Trophoblast cell (in vitro differentiated cells and primary cell): ENCODE measurements at regions not wholly inside any gene's neighbourhood (a gene's known extent, or its start where the extent isn't known, plus 50 kb on each side); places are given as distances from the start of the nearest gene placed in this dataset.
A peak's percentile ranks its signal among the peaks of the same experiment; 100 is the strongest.

Experiments
- DNase-seq, 2 donors: peaks; one replicate each; pipeline ENCODE4 v3.0.0-alpha.2; 2016
- H2AFZ ChIP-seq: 2 replicates; pipeline ENCODE4 v1.6.1; 2013; ENCODE audit warnings: low read length, moderate library complexity, mild to moderate bottlenecking; ENCODE audit not compliant: insufficient read depth, poor library complexity
- H2AK5ac ChIP-seq: 2 replicates; pipeline ENCODE4 v1.6.1; 2013; ENCODE audit warnings: mild to moderate bottlenecking, low read length
- H2BK120ac ChIP-seq: 2 replicates; pipeline ENCODE4 v1.6.1; 2013; ENCODE audit warnings: low read length, mild to moderate bottlenecking, moderate library complexity; ENCODE audit not compliant: insufficient read depth, poor library complexity
- H2BK12ac ChIP-seq: 2 replicates; pipeline ENCODE4 v1.6.1; 2013; ENCODE audit warnings: mild to moderate bottlenecking, low read length, moderate library complexity
- H2BK5ac ChIP-seq: 2 replicates; pipeline ENCODE4 v1.6.1; 2013; ENCODE audit warnings: low read length, low read depth, moderate library complexity, mild to moderate bottlenecking; ENCODE audit not compliant: poor library complexity
- H3K14ac ChIP-seq: 2 replicates; pipeline ENCODE4 v1.6.1; 2013; ENCODE audit warnings: mild to moderate bottlenecking, low read length
- H3K18ac ChIP-seq: 2 replicates; pipeline ENCODE4 v1.6.1; 2013; ENCODE audit warnings: mild to moderate bottlenecking, low read length
- H3K23ac ChIP-seq: 2 replicates; pipeline ENCODE4 v1.6.1; 2013; ENCODE audit warnings: low read length
- H3K27ac ChIP-seq: 2 replicates; pipeline ENCODE4 v1.5.1; 2013; ENCODE audit warnings: low read depth, mild to moderate bottlenecking, inconsistent platforms, low read length, moderate library complexity
- H3K27me3 ChIP-seq: 2 replicates; pipeline ENCODE4 v1.6.1; 2013; ENCODE audit warnings: inconsistent platforms, mild to moderate bottlenecking, low read length, moderate library complexity; ENCODE audit not compliant: insufficient read depth
- H3K36me3 ChIP-seq, 2 experiments: 1 replicate in 1 of 2; 2 replicates in 1 of 2; pipeline ENCODE4 v1.6.1; 2013; ENCODE audit warnings: low read length in 2 of 2, mild to moderate bottlenecking in 2 of 2, moderate library complexity in 1 of 2; ENCODE audit not compliant: insufficient read depth in 2 of 2, control insufficient read depth in 1 of 2
- H3K4ac ChIP-seq: 2 replicates; pipeline ENCODE4 v1.6.1; 2013; ENCODE audit warnings: low read depth, mild to moderate bottlenecking, low read length, moderate library complexity
- H3K4me1 ChIP-seq, 2 experiments: 1 replicate in 1 of 2; 2 replicates in 1 of 2; pipeline ENCODE4 v1.6.1; 2013; ENCODE audit warnings: low read length in 2 of 2, mild to moderate bottlenecking in 2 of 2, moderate library complexity in 1 of 2; ENCODE audit not compliant: insufficient read depth in 2 of 2, control insufficient read depth in 1 of 2
- H3K4me2 ChIP-seq: 2 replicates; pipeline ENCODE4 v1.6.1; 2013; ENCODE audit warnings: inconsistent platforms, mild to moderate bottlenecking, low read length, moderate library complexity
- H3K4me3 ChIP-seq: 2 replicates; pipeline ENCODE4 v1.5.1; 2013; ENCODE audit warnings: mild to moderate bottlenecking, low read depth, low read length, inconsistent platforms
- H3K79me1 ChIP-seq: one replicate; pipeline ENCODE4 v1.6.1; 2013; ENCODE audit warnings: low read length
- H3K79me2 ChIP-seq: 2 replicates; pipeline ENCODE4 v1.6.1; 2013; ENCODE audit warnings: low read length, mild to moderate bottlenecking; ENCODE audit not compliant: control insufficient read depth, insufficient read depth, poor library complexity
- H3K9ac ChIP-seq: 2 replicates; pipeline ENCODE4 v1.6.1; 2013; ENCODE audit warnings: mild to moderate bottlenecking, low read length
- H3K9me3 ChIP-seq: 2 replicates; pipeline ENCODE4 v1.6.1; 2013; ENCODE audit warnings: low read depth, mild to moderate bottlenecking, control low read depth, inconsistent platforms, low read length; ENCODE audit not compliant: insufficient read depth
- H4K12ac ChIP-seq: 2 replicates; pipeline ENCODE4 v1.6.1; 2013; ENCODE audit warnings: low read depth, mild to moderate bottlenecking, low read length, moderate library complexity
- H4K8ac ChIP-seq: 2 replicates; pipeline ENCODE4 v1.6.1; 2013; ENCODE audit warnings: low read depth, mild to moderate bottlenecking, low read length, moderate library complexity
- H4K91ac ChIP-seq: one replicate; pipeline ENCODE4 v1.6.1; 2013; ENCODE audit warnings: low read depth, mild to moderate bottlenecking, low read length, moderate library complexity
- WGBS: extraction: QIAGEN DNeasy Blood & Tissue Kit; methylation state at CpG from one replicate; pipeline ENCODE4 v1.1.7; 2013; ENCODE audit warnings: missing lambda C conversion rate; ENCODE audit not compliant: insufficient read length, insufficient coverage; ENCODE audit errors: extremely low coverage; 5-methylcytosine and 5-hydroxymethylcytosine counted together

DNA sequence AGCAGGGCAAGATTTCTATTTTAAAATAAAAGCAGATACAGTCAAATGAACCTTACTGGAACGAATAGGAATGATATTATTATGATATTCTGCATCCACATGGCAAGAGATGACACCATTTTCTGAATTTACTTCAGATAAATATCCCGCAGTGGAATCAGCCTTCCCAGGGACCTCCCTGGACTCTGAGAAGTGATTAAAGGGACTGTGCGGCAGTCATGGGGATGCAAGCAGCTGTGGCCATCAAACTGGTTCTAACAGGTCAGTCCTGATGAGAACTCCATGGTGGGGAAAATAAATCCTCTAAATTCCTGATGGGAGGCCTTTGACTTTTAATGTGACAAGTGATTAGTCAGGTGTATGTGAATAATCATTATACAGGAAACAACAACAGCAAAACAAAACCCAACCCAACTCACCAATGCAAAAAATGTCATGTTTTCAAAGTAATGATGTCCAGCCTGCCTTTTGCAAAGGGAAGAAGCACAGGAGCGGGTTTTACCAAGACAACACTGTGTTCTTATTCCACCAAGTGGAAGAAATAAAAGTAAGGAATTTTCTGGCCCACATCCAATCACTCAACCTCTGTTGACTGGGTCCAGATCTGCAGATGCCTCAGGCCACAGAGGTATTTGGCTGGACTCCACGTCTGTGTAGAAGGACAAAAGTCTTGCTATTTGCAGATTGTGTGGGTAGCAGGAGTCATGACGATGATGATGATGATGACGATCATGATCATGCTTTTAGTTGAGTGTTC lies 61.9 kb upstream of the CITED2 start:
- no peak overlapping the region for H2AK5ac ChIP-seq
- no peak overlapping the region for H2BK12ac ChIP-seq
- no peak overlapping the region for H3K4me3 ChIP-seq
- no peak overlapping the region for H3K23ac ChIP-seq
- H3K79me2 ChIP-seq: no peaks in the 10 kb centered on the region
- H3K27me3 ChIP-seq: no peaks in the 10 kb centered on the region
- no peak overlapping the region for H3K9ac ChIP-seq
- no peak overlapping the region for H3K18ac ChIP-seq
- no peak overlapping the region for H4K12ac ChIP-seq
- no peak overlapping the region for H3K4ac ChIP-seq
- no peaks in the 10 kb centered on the region for H3K4me1 ChIP-seq
- no peak overlapping the region for H4K91ac ChIP-seq
- H2AFZ ChIP-seq: no peak overlapping the region
- WGBS: no CpG with 5 or more reads among the region's 7 CpGs
- no peaks in the 10 kb centered on the region for H3K36me3 ChIP-seq
- no peak overlapping the region for H3K4me2 ChIP-seq
- H3K79me1 ChIP-seq: no peaks in the 10 kb centered on the region
- no peak overlapping the region for H3K27ac ChIP-seq
- DNase-seq: peak; percentile 70 to 91
- no peak overlapping the region for H3K14ac ChIP-seq
- no peak overlapping the region for H2BK5ac ChIP-seq
- H4K8ac ChIP-seq: no peak overlapping the region
- no peaks in the 10 kb centered on the region for H3K9me3 ChIP-seq
- no peak overlapping the region for H2BK120ac ChIP-seq

DNA sequence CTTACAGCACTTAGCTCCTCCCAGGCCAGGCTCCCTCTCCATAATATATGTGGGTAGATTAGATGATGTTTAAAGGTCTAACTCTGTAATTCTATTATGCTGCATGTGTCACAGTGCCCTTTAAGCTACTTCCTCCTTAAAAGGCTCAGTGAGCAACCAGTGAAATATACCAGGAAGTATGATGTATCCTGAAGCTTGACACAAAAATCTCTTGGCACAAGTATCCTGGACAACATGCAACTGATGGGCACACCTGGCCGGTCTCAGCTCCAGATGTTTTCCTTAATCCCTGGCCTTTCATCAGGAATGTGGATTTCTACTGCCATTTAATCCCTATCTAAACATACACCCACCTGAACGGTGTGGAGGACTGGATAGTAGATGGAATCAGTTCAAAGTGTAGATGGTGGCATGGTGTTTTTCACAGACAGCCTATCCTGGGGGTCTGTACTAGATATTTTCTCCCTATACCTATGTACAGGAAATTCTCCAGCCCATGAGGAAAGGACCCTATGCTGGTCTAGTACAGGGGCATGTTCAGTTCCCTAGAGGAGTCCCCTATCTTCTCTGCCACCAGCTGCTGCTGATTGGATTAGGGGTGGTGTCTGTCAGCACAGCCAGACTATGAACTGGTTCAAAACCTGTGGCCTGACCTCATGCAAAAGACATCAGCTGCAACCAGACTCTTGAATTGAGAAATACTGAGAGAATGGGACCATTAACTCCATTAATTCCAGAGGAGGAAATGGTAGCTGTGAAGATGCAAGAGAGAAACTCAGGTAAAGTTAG lies 59.4 kb upstream of the CITED2 start:
- Histone ChIP-seq H3K27me3 (no peaks in the 10 kb centered on the region), H3K79me1 (no peaks in the 10 kb centered on the region), H3K36me3 (no peaks in the 10 kb centered on the region), H3K23ac (no peak overlapping the region), H3K9me3 (no peaks in the 10 kb centered on the region), H2BK5ac (no peak overlapping the region), H3K4me1 (no peaks in the 10 kb centered on the region), H3K4me2 (no peak overlapping the region), H4K91ac (no peak overlapping the region), H2BK120ac (no peak overlapping the region), H2AK5ac (no peak overlapping the region), H3K4ac (no peak overlapping the region), H2AFZ (no peak overlapping the region), H4K8ac (no peak overlapping the region), H3K27ac (no peak overlapping the region), H3K4me3 (no peak overlapping the region), H4K12ac (no peak overlapping the region), H3K14ac (no peak overlapping the region), H2BK12ac (no peak overlapping the region), H3K79me2 (no peaks in the 10 kb centered on the region), H3K18ac (no peak overlapping the region), H3K9ac (no peak overlapping the region)
- DNase-seq: peak in 1 of 2 donors; percentile 28
- WGBS: no CpG with 5 or more reads among the region's 2 CpGs

DNA sequence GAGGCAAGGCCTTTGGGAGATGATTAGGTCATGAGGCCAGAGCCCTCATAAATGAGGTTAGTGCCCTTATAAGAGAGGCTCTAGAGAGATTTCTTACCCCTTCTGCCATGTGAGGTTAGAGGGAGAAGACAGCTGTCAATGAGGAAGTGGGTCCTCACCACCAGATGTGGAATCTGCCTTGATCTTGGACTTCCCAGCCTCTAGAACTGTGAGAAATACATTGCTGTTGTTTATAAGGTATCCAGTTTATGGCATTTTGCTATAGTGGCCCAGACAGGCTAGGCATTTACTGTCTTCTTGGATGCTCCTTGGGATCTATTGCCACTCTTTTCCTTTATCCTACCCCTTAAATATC lies 57.1 kb upstream of the CITED2 start:
- Histone ChIP-seq H4K91ac (no peak overlapping the region), H2BK12ac (no peak overlapping the region), H3K14ac (no peak overlapping the region), H3K79me1 (no peaks in the 10 kb centered on the region), H3K27ac (no peak overlapping the region), H3K79me2 (no peaks in the 10 kb centered on the region), H3K18ac (no peak overlapping the region), H4K8ac (no peak overlapping the region), H3K4me1 (no peaks in the 10 kb centered on the region), H4K12ac (no peak overlapping the region), H2AK5ac (no peak overlapping the region), H3K4me3 (no peak overlapping the region), H2BK120ac (no peak overlapping the region), H2BK5ac (no peak overlapping the region), H3K27me3 (no peaks in the 10 kb centered on the region), H2AFZ (no peak overlapping the region), H3K36me3 (no peaks in the 10 kb centered on the region), H3K9me3 (no peaks in the 10 kb centered on the region), H3K4me2 (no peak overlapping the region), H3K9ac (no peak overlapping the region), H3K4ac (no peak overlapping the region), H3K23ac (no peak overlapping the region)
- no peak for DNase-seq

GRCh38 chr6:139430899-139431601 lies 56.6 kb upstream of the CITED2 start:
- no peak overlapping the region for H3K18ac ChIP-seq
- H3K36me3 ChIP-seq: no peaks in the 10 kb centered on the region
- H3K79me2 ChIP-seq: no peaks in the 10 kb centered on the region
- no peak overlapping the region for H3K27ac ChIP-seq
- H2AK5ac ChIP-seq: no peak overlapping the region
- H2BK120ac ChIP-seq: no peak overlapping the region
- no peaks in the 10 kb centered on the region for H3K4me1 ChIP-seq
- H3K9ac ChIP-seq: no peak overlapping the region
- H2AFZ ChIP-seq: no peak overlapping the region
- H3K23ac ChIP-seq: no peak overlapping the region
- H3K4me2 ChIP-seq: no peak overlapping the region
- no peak overlapping the region for H3K4ac ChIP-seq
- DNase-seq: no peak
- no peak overlapping the region for H3K14ac ChIP-seq
- H3K79me1 ChIP-seq: no peaks in the 10 kb centered on the region
- WGBS: no CpG with 5 or more reads among the region's 4 CpGs
- no peak overlapping the region for H2BK12ac ChIP-seq
- H3K9me3 ChIP-seq: no peaks in the 10 kb centered on the region
- H4K91ac ChIP-seq: no peak overlapping the region
- no peak overlapping the region for H4K8ac ChIP-seq
- no peak overlapping the region for H2BK5ac ChIP-seq
- no peak overlapping the region for H4K12ac ChIP-seq
- no peak overlapping the region for H3K4me3 ChIP-seq
- no peaks in the 10 kb centered on the region for H3K27me3 ChIP-seq
